ENCODE measurements at regions not wholly inside any gene's neighbourhood (a gene's known extent, or its start where the extent isn't known, plus 50 kb on each side); places are given as distances from the start of the nearest gene placed in this dataset.
"Not testable (repeated sequence)": the region's sequence is repeated elsewhere in the genome, so short reads cannot be mapped to it uniquely, and the experiment has no call there.

- Histone ChIP-seq H3K4me1 (ENCODE audit: control insufficient read depth, insufficient read depth, low read length) (no peaks in the 10 kb centered on the region), H3K27me3 (ENCODE audit: control insufficient read depth, insufficient read depth, low read length) (no peaks in the 10 kb centered on the region), H3K27ac (ENCODE audit: low read length) (no peak overlapping the region), H3K36me3 (ENCODE audit: control insufficient read depth, insufficient read depth, low read length) (no peaks in the 10 kb centered on the region), H3K9me3 (ENCODE audit: control insufficient read depth, insufficient read depth, low read length) (no peaks in the 10 kb centered on the region), H3K4me3 (ENCODE audit: low read length) (no peak overlapping the region)
- 86% methylated on average over 2 of the region's 3 CpGs for WGBS (ENCODE audit: insufficient coverage)
- Mint-ChIP-seq H3K4me3 (no peak overlapping the region), H3K9me3 (no peaks in the 10 kb centered on the region), H3K27me3 (ENCODE audit: low read depth in 2 of 2) (peaks cover 5 to 7% of the 10 kb centered on the region in 2 donors), H3K4me1 (no peaks in the 10 kb centered on the region), H3K27ac (no peak overlapping the region), H3K36me3 (no peaks in the 10 kb centered on the region)
- no peak for DNase-seq
- no peak for ATAC-seq
- intact Hi-C loops (cut with micrococcal nuclease): no loop called here
- no peak for TF ChIP-seq CTCF (IDR thresholded peaks at IDR 0.05)
Observed at GRCh38 chr18:54466248-54467005, 108.7 kb downstream of the C18orf54 start.

DNA sequence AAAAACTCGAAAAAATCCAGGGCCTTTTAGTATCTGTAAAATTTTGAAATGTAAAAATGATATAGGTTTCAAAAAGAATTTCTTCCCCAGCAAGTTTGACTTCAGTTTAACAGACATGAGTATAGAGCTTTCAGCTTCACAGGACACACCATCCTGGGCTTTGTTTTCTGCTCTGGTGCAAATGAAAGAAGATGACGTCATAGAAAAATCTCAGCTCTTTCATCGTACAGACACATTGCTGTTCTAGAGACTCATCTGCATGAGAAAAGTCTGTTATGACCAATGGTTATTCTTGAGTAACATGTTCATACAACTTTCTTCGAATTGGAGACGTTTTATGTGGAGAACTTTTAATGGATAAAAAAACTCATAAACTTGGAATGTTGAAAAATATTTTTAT is 111.7 kb upstream of the DYNAP start:
- H3K27ac Mint-ChIP-seq: no peak overlapping the region
- H3K27ac ChIP-seq (ENCODE audit: low read length): no peak overlapping the region
- no peak overlapping the region for H3K4me3 ChIP-seq (ENCODE audit: low read length)
- no peaks in the 10 kb centered on the region for H3K36me3 ChIP-seq (ENCODE audit: control insufficient read depth, insufficient read depth, low read length)
- no peaks in the 10 kb centered on the region for H3K36me3 Mint-ChIP-seq
- no peak overlapping the region for H3K4me3 Mint-ChIP-seq
- H3K9me3 ChIP-seq (ENCODE audit: control insufficient read depth, insufficient read depth, low read length): no peaks in the 10 kb centered on the region
- ATAC-seq (no peak), DNase-seq (no peak)
- no peaks in the 10 kb centered on the region for H3K27me3 ChIP-seq (ENCODE audit: control insufficient read depth, insufficient read depth, low read length)
- no peaks in the 10 kb centered on the region for H3K4me1 Mint-ChIP-seq
- no peak for TF ChIP-seq CTCF (IDR thresholded peaks at IDR 0.05)
- H3K27me3 Mint-ChIP-seq (ENCODE audit: low read depth in 2 of 2): peaks cover 14 to 20% of the 10 kb centered on the region in 2 donors
- no peaks in the 10 kb centered on the region for H3K4me1 ChIP-seq (ENCODE audit: control insufficient read depth, insufficient read depth, low read length)
- 80% methylated on average over 2 of the region's 5 CpGs for WGBS (ENCODE audit: insufficient coverage)
- intact Hi-C loops (cut with micrococcal nuclease): no loop called here
- H3K9me3 Mint-ChIP-seq: peaks cover 0 to 2% of the 10 kb centered on the region in 2 donors

GRCh38 chr18:54480616-54481015 is 110.4 kb upstream of the DYNAP start:
- no peaks in the 10 kb centered on the region for H3K4me1 ChIP-seq (ENCODE audit: control insufficient read depth, insufficient read depth, low read length)
- WGBS (ENCODE audit: insufficient coverage): 69% methylated on average over 6 of the region's 6 CpGs
- no peaks in the 10 kb centered on the region for H3K27me3 ChIP-seq (ENCODE audit: control insufficient read depth, insufficient read depth, low read length)
- DNase-seq: no peak
- H3K36me3 ChIP-seq (ENCODE audit: control insufficient read depth, insufficient read depth, low read length): no peaks in the 10 kb centered on the region
- no peak overlapping the region for H3K4me3 ChIP-seq (ENCODE audit: low read length)
- Mint-ChIP-seq H3K4me3 (no peak overlapping the region), H3K36me3 (no peaks in the 10 kb centered on the region), H3K27me3 (ENCODE audit: low read depth in 2 of 2) (peaks cover 11 to 14% of the 10 kb centered on the region in 2 donors), H3K27ac (no peak overlapping the region), H3K4me1 (no peaks in the 10 kb centered on the region), H3K9me3 (peaks cover 0 to under 1% of the 10 kb centered on the region in 2 donors)
- no peaks in the 10 kb centered on the region for H3K9me3 ChIP-seq (ENCODE audit: control insufficient read depth, insufficient read depth, low read length)
- intact Hi-C loops (cut with micrococcal nuclease): no loop called here
- H3K27ac ChIP-seq (ENCODE audit: low read length): no peak overlapping the region
- no peak for TF ChIP-seq CTCF (IDR thresholded peaks at IDR 0.05)
- ATAC-seq: no peak

DNA sequence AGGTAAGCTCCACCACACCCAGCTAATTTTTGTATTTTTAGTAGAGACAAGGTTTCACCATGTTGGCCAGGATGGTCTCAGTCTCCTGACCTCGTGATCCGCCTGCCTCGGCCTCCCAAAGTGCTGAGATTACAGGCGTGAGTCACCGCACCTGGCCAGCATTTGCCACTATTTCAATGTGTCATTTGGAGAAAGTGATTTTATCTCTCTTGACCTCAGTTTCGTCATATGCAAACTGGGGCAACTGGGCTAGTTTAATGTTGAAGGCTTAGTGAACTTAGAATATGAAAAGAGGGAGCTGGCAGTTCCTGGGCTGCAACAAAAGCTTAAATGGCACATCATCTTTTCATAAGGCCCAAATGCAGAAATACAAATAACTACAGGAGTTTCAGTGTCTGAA is 88.6 kb upstream of the DYNAP start:
- H3K27me3 ChIP-seq (ENCODE audit: control insufficient read depth, insufficient read depth, low read length); ATAC-seq; H3K4me3 ChIP-seq (ENCODE audit: low read length); DNase-seq; H3K9me3 Mint-ChIP-seq; intact Hi-C loops (cut with micrococcal nuclease); H3K9me3 ChIP-seq (ENCODE audit: control insufficient read depth, insufficient read depth, low read length); H3K27me3 Mint-ChIP-seq (ENCODE audit: low read depth in 2 of 2); H3K4me3 Mint-ChIP-seq; H3K36me3 ChIP-seq (ENCODE audit: control insufficient read depth, insufficient read depth, low read length); H3K27ac Mint-ChIP-seq; H3K27ac ChIP-seq (ENCODE audit: low read length); H3K4me1 ChIP-seq (ENCODE audit: control insufficient read depth, insufficient read depth, low read length); H3K4me1 Mint-ChIP-seq; H3K36me3 Mint-ChIP-seq: not testable (repeated sequence)
- 81% methylated on average over 6 of the region's 6 CpGs for WGBS (ENCODE audit: insufficient coverage)
